ENCODE measurements at regions not wholly inside any gene's neighbourhood (a gene's known extent, or its start where the extent isn't known, plus 50 kb on each side); places are given as distances from the start of the nearest gene placed in this dataset.

- in situ Hi-C loops (cut with HindIII; ENCODE audit: low sequenced_read_pairs): no loop called here
These were observed 237.6 kb upstream of the CDH4 start for GRCh38 chr20:61014491-61014890.

GRCh38 chr20:61015602-61016001, 236.5 kb upstream of the CDH4 start:
- in situ Hi-C loops (cut with HindIII; ENCODE audit: low sequenced_read_pairs): no loop called here

- in situ Hi-C loops (cut with HindIII; ENCODE audit: low sequenced_read_pairs): no loop called here
These were observed 232.7 kb upstream of the CDH4 start for GRCh38 chr20:61019322-61019721.

- in situ Hi-C loops (cut with HindIII; ENCODE audit: low sequenced_read_pairs): no loop called here
These were observed 228.4 kb upstream of the CDH4 start for GRCh38 chr20:61023612-61024011.

GRCh38 chr20:61024390-61024789, 227.7 kb upstream of the CDH4 start:
- in situ Hi-C loops (cut with HindIII; ENCODE audit: low sequenced_read_pairs): no loop called here

GRCh38 chr20:61025536-61025935, 226.5 kb upstream of the CDH4 start:
- in situ Hi-C loops (cut with HindIII; ENCODE audit: low sequenced_read_pairs): no loop called here

- in situ Hi-C loops (cut with HindIII; ENCODE audit: low sequenced_read_pairs): no loop called here
These were observed 225.9 kb upstream of the CDH4 start for GRCh38 chr20:61026173-61026572.

- in situ Hi-C loops (cut with HindIII; ENCODE audit: low sequenced_read_pairs): no loop called here
These were observed 225.3 kb upstream of the CDH4 start for GRCh38 chr20:61026731-61027130.

- in situ Hi-C loops (cut with HindIII; ENCODE audit: low sequenced_read_pairs): no loop called here
These were observed 224.8 kb upstream of the CDH4 start for GRCh38 chr20:61027218-61027617.

- in situ Hi-C loops (cut with HindIII; ENCODE audit: low sequenced_read_pairs): no loop called here
These were observed 221.9 kb upstream of the CDH4 start for GRCh38 chr20:61030130-61030529.

- in situ Hi-C loops (cut with HindIII; ENCODE audit: low sequenced_read_pairs): no loop called here
These were observed 220.8 kb upstream of the CDH4 start for GRCh38 chr20:61031101-61031830.

- in situ Hi-C loops (cut with HindIII; ENCODE audit: low sequenced_read_pairs): no loop called here
These were observed 214.6 kb upstream of the CDH4 start for GRCh38 chr20:61037498-61037897.

- in situ Hi-C loops (cut with HindIII; ENCODE audit: low sequenced_read_pairs): no loop called here
These were observed 210.6 kb upstream of the CDH4 start for GRCh38 chr20:61041481-61041880.

GRCh38 chr20:61042506-61043385, 209.3 kb upstream of the CDH4 start:
- in situ Hi-C loops (cut with HindIII; ENCODE audit: low sequenced_read_pairs): no loop called here

- in situ Hi-C loops (cut with HindIII; ENCODE audit: low sequenced_read_pairs): no loop called here
These were observed 208.4 kb upstream of the CDH4 start for GRCh38 chr20:61043681-61044080.

GRCh38 chr20:61044499-61044898, 207.6 kb upstream of the CDH4 start:
- in situ Hi-C loops (cut with HindIII; ENCODE audit: low sequenced_read_pairs): no loop called here

- in situ Hi-C loops (cut with HindIII; ENCODE audit: low sequenced_read_pairs): no loop called here
These were observed 207.0 kb upstream of the CDH4 start for GRCh38 chr20:61045091-61045490.

GRCh38 chr20:61045876-61046585, 206.0 kb upstream of the CDH4 start:
- in situ Hi-C loops (cut with HindIII; ENCODE audit: low sequenced_read_pairs): no loop called here

- in situ Hi-C loops (cut with HindIII; ENCODE audit: low sequenced_read_pairs): no loop called here
These were observed 205.2 kb upstream of the CDH4 start for GRCh38 chr20:61046721-61047351.

GRCh38 chr20:61047515-61047914, 204.5 kb upstream of the CDH4 start:
- in situ Hi-C loops (cut with HindIII; ENCODE audit: low sequenced_read_pairs): no loop called here

GRCh38 chr20:61048302-61048701, 203.8 kb upstream of the CDH4 start:
- in situ Hi-C loops (cut with HindIII; ENCODE audit: low sequenced_read_pairs): no loop called here

Measured in DLD1 (cell line).